ENCODE measurements at regions not wholly inside any gene's neighbourhood (a gene's known extent, or its start where the extent isn't known, plus 50 kb on each side); places are given as distances from the start of the nearest gene placed in this dataset.

GRCh38 chr3:64297563-64297962, 72.3 kb upstream of the PRICKLE2 start:
- TF ChIP-seq YY1 (IDR thresholded peaks at IDR 0.05; ENCODE audit: insufficient read depth, insufficient read length) (no peak), ZNF274 (IDR thresholded peaks at IDR 0.05; ENCODE audit: low read depth, low read length) (no peak)
